Fibroblast of lung (primary cell): ENCODE measurements at regions not wholly inside any gene's neighbourhood (a gene's known extent, or its start where the extent isn't known, plus 50 kb on each side); places are given as distances from the start of the nearest gene placed in this dataset.

Experiments
- CTCF ChIP-seq, 2 donors: IDR thresholded peaks in 1 of 2; conservative IDR thresholded peaks in 1 of 2; 1 replicate in 1 of 2; 2 replicates in 1 of 2; pipeline ENCODE4 v1.5.1; 2011 to 2012; ENCODE audit warnings: low read length in 2 of 2, control low read depth in 1 of 2, inconsistent platforms in 1 of 2, low read depth in 1 of 2, mild to moderate bottlenecking in 1 of 2
- EZH2 ChIP-seq: IDR thresholded peaks from 2 replicates; pipeline ENCODE4 v1.5.1; 2012; ENCODE audit warnings: low read length, control low read depth, mild to moderate bottlenecking; ENCODE audit errors: missing control alignments

- TF ChIP-seq CTCF (conservative IDR thresholded peaks at IDR 0.05 in 1 of 2, IDR thresholded peaks at IDR 0.05 in 1 of 2; ENCODE audit: low read depth in 1 of 2, low read length in 2 of 2) (no peak), EZH2 (no peak)
These were observed 175.7 kb downstream of the KCNJ2 start for GRCh38 chr17:70345061-70345460.
